NCI-H2029 treated with DMSO at 0.1 percent for 48 hours (cell line): ENCODE measurements at regions not wholly inside any gene's neighbourhood (a gene's known extent, or its start where the extent isn't known, plus 50 kb on each side); places are given as distances from the start of the nearest gene placed in this dataset.
"Not testable (repeated sequence)": the region's sequence is repeated elsewhere in the genome, so short reads cannot be mapped to it uniquely, and the experiment has no call there.

ENCODE experiments used
- DNase-seq: peaks from one replicate; lab custom pipeline; 2025; lab: John Stamatoyannopoulos, UW

DNA sequence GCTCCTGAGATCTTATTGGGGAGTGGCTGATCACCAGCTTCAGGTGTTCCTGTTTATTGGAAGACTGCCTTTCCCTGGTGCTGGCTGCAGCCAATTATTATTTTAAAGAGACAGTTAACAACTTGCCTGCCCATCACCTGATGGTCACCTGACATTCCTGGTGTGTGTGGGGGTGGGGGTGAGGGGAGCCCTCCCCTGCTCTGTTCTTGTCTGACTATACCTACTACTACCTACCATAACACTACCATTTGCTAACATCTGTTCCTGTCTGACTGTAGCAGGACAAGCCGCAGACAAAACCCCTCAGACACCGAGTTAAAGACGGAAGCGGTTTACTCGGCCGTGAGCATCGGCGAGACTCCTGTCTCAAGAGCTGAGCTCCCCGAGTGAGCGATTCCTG, 54.9 kb upstream of the NBPF3 start:
- no peak for DNase-seq

- DNase-seq: no peak
These were observed 55.3 kb upstream of the NBPF3 start for GRCh38 chr1:21384620-21385019.

GRCh38 chr1:21383785-21384401, 56.0 kb upstream of the NBPF3 start:
- DNase-seq: no peak

- DNase-seq: no peak
These were observed 58.6 kb upstream of the NBPF3 start for GRCh38 chr1:21381354-21381753.

- not testable (repeated sequence) for DNase-seq
These were observed 59.8 kb upstream of the NBPF3 start for GRCh38 chr1:21380147-21380546.

DNA sequence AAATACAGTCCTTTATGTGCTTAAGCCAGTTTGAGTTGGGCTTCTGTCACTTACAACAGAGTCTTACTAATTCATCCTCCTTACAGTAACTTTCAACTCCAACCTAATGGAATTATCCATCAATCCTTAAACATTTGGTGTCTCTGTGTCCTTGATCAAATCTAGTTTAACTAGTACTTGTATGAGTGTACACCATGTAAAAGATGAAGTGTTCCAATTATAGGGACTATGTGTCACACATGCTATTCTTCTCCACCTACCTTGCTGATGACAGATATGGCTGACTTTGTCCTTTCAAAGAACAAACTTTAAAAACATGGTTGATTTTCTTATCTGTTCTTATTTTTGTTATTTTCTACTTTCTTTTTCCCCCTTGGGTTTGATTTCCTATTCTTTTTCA, 60.4 kb upstream of the NBPF3 start:
- DNase-seq: no peak

GRCh38 chr1:21378705-21379494, 61.0 kb upstream of the NBPF3 start:
- DNase-seq: peak; percentile 7

GRCh38 chr1:21372383-21372782, 67.6 kb upstream of the NBPF3 start:
- no peak for DNase-seq

DNA sequence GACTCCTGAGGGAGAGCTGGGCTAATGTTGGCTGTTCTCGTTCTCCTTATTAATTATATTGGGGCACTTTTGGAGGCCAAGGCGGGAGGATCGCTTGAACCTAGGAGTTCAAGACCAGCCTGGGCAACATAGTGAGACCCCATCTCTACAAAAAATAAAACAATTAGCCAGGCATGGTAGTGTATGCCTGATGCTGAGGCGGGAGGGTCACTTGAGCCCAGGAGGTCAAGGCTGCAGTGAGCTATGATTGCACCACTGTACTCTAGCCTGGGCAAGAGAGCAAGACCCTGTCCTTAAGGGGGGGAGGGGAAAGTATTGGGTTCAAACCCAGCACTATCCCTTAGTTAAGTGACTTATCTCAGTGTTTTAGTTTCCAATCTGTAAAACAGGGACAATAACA, 70.0 kb upstream of the NBPF3 start:
- no peak for DNase-seq

- peak; percentile 62 for DNase-seq
These were observed 71.2 kb upstream of the NBPF3 start for GRCh38 chr1:21368515-21369289.

DNA sequence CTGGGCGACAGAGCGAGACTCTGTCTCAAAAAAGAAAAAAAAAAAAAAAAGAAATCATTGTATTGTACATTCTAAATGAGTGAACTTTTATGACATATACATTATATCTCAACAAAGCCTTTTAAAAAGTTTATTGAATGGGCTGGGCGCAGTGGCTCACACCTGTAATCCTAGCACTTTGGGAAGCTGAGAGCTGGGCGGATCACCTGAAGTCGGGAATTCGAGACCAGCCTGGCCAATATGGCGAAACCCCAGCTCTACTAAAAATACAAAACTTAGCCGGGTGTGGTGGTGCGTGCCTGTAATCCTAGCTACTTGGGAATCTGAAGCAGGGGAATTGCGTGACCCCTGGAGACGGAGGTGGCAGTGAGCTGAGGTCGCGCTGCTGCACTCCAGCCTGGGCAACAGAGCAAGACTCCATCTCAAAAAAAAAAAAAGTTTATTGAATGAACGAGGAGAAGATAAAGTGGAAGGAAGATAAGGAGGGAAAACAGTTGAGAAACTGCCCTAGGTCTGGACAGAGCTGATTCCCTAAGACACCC, 71.9 kb upstream of the NBPF3 start:
- DNase-seq: not testable (repeated sequence)

DNA sequence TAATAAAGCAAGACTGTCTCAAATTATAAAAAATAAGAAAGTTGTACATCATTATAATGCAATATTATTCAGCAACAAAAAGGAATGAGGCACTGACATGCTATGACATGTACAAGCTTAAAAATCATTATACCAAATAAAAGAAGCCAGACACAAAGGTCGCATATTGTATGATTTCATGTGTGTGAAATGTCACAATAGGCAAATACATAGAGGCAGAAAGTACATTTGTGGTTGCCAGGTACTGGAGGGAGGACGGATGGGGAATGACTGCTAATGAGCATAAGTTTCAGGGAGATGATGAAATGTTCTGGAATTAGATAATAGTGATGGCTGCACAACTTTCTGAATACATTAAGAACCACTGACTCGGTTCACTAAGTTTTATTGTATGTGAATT, 73.6 kb upstream of the NBPF3 start:
- no peak for DNase-seq

DNA sequence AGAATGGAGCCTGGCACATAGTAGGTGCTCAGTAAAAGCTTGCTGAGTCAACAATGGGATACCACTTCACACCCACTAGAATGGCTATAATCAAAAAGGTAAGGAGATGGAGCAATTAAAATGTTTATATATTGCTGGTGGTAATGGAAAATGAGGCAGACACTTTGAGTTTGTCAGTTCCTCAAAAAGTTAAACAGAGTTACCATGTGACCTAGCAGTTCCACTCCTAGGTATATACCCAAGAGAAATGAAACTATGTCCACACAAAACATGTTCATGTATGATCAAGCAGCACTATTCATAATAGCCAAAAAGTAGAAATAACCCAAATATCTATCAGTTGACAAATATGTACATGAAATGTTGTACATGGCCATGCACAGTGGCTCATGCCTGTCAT, 74.8 kb upstream of the ECE1 start:
- no peak for DNase-seq

- no peak for DNase-seq
These were observed 71.8 kb upstream of the ECE1 start for GRCh38 chr1:21362096-21362495.

DNA sequence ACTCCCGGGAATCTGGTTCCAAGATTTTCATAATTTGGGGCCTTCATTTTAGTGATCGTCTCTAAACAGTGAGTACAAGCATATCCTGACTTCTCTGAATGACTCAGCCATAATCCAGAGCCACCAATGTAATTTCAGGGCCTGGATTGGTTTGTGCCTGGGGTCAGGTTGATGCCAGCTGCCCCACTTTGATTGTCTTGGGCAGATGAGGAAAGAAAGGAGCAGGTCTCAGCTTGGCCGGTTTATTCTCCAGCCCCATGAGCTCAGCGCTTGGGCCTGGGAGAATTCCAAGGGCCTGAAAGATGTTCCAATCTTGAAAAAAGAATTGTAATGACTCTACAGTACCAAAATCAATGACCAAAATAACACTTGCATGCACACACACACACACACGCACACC, 71.2 kb upstream of the ECE1 start:
- no peak for DNase-seq

GRCh38 chr1:21357161-21357560, 66.9 kb upstream of the ECE1 start:
- no peak for DNase-seq

DNA sequence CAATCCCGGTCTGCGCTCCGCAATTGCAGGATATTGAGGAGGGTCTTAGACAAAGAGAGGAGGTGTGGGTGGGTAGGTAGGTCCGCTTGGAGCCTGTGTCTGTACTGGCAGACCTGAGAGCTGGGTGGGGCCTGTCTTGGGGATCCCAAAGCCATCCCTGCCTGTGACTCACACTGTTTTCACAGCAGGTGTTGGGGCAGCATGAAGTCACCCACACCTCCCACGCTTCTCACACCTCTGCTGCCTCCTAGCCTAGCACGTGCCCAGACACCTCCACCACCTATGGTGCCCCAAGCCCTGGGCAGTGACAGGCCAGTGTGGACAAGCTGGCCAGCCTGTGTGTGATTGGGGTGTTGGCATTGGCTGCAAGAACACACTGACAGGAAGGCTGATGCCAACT, 65.7 kb upstream of the ECE1 start:
- no peak for DNase-seq

DNA sequence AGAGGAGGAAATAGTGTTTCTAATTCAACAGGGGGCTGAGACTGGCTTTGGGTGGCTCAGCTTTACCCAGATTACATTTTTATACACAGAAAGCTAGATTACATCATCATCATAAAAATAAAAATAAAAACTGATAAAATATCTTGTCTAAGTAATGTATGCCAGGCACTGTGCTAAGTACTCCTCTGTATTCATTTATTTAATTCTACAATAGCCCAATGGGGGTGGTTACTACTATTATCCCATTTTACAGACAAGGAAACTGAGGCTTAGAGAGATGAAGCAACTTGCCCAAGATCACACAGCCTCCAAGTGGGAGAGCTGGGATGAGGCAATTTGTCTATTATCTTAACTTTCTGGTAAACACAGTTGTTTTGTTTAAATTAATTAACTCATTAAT, 62.3 kb upstream of the ECE1 start:
- DNase-seq: no peak

- DNase-seq: no peak
These were observed 61.6 kb upstream of the ECE1 start for GRCh38 chr1:21351901-21352300.

DNA sequence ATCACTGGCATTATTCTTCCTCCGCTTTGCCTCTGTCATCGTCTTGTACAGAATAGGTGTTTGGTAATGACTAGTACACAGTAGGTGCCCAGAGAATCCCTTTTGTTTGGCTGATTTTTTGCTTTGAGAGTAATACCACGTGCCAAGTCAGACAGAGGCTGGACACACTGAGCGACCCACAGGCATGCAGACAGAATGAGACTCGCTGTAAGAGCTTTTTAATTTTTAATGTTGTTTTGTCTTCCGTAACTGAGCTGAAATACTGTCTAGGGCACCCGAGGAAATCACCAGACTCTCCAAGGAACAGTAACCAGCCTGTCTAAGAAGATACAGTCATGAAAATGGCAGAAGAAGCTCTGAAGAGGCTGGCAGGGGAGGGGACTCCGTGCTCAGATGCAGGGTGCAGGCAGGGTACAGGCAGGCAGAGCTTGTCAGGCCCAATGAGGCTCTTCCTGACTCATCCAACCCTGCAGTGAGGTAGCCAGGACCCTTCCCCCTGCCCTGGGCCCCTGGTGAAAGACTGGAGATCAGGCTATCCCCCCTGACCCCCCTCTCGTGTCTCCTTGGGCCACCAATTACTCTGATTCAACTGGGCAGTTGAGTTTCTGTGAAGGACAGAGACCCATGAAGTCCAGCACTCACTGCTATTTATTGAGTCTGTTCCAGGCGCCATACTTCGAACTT, 60.1 kb upstream of the ECE1 start:
- DNase-seq: no peak

- no peak for DNase-seq
These were observed 59.4 kb upstream of the ECE1 start for GRCh38 chr1:21349693-21350092.

GRCh38 chr1:21347072-21347581, 56.9 kb upstream of the ECE1 start:
- no peak for DNase-seq
